ENCODE measurements at regions not wholly inside any gene's neighbourhood (a gene's known extent, or its start where the extent isn't known, plus 50 kb on each side); places are given as distances from the start of the nearest gene placed in this dataset.
"Not testable (repeated sequence)": the region's sequence is repeated elsewhere in the genome, so short reads cannot be mapped to it uniquely, and the experiment has no call there.

DNA sequence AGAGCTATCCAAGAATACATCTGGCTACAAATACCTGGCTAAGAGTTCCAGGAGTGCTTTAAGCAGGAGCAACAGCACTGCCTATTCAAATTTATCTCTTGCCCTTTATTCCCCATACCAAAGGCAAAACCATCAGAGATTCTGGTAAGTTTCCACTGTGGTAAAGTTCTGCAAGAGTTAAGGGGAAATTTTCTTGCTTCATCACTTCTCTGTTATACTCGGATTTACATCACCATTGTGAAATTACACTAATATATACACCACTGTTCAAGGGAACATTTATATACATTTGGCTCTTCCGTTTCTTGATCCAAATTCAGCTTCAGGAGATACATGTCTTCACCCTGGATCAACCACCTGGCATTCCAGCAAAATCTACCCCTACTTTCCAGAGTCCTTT, 70.8 kb upstream of the PTPN13 start:
- FAIRE-seq (no peak), DNase-seq (ENCODE audit: low read depth) (no peak)
- Histone ChIP-seq H3K36me3 (ENCODE audit: control insufficient read depth, insufficient read depth, low read length) (no peaks in the 10 kb centered on the region), H3K27me3 (ENCODE audit: control insufficient read depth, insufficient read depth, low read length) (no peaks in the 10 kb centered on the region), H3K4me3 (ENCODE audit: low read depth, low read length) (no peak overlapping the region)
- TF ChIP-seq, protein P1, sequence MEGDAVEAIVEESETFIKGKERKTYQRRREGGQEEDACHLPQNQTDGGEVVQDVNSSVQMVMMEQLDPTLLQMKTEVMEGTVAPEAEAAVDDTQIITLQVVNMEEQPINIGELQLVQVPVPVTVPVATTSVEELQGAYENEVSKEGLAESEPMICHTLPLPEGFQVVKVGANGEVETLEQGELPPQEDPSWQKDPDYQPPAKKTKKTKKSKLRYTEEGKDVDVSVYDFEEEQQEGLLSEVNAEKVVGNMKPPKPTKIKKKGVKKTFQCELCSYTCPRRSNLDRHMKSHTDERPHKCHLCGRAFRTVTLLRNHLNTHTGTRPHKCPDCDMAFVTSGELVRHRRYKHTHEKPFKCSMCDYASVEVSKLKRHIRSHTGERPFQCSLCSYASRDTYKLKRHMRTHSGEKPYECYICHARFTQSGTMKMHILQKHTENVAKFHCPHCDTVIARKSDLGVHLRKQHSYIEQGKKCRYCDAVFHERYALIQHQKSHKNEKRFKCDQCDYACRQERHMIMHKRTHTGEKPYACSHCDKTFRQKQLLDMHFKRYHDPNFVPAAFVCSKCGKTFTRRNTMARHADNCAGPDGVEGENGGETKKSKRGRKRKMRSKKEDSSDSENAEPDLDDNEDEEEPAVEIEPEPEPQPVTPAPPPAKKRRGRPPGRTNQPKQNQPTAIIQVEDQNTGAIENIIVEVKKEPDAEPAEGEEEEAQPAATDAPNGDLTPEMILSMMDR (IDR thresholded peaks at IDR 0.05; ENCODE audit: insufficient read depth, low read length, severe bottlenecking): no peak

DNA sequence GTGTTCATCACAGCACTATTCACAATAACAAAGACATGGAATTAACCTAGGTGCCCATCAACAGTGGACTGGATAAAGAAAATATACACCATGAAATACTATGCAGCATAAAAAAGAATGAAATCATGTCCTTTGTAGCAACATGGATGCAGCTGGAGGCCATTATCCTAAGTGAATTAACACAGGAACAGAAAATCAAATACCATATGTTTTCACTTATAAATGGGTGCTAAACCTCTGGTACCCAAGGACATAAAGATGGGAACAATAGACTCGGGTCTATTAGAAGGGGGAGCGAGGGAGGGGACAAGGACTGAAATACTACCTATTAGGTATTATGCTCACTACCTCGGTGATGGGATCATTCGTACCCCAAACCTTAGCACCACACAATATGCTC, 66.4 kb upstream of the PTPN13 start:
- not testable (repeated sequence) for H3K27me3 ChIP-seq (ENCODE audit: control insufficient read depth, insufficient read depth, low read length); FAIRE-seq; DNase-seq (ENCODE audit: low read depth); H3K4me3 ChIP-seq (ENCODE audit: low read depth, low read length); H3K36me3 ChIP-seq (ENCODE audit: control insufficient read depth, insufficient read depth, low read length)

DNA sequence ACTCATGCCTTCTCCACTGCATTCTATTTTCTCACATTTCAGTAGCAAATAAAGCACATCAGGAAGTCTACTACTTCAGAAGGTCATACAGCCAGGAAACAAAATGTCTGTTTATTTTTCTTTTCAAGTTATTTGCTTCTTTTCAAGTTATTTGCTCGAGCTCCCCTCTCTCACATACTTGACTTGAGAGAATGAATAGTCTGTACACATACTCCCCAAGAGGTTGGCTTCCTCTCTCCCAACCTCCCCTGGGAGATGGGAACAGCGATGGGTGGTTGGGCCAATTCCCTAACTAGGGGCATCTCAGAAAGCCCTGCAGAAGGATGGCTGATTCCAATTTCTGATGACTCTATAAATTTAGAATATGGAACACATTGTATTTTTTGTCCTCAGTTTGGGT, 64.7 kb upstream of the PTPN13 start:
- TF ChIP-seq, protein P1 (IDR thresholded peaks at IDR 0.05; ENCODE audit: insufficient read depth, low read length, severe bottlenecking): no peak
- no peak overlapping the region for H3K4me3 ChIP-seq (ENCODE audit: low read depth, low read length)
- H3K36me3 ChIP-seq (ENCODE audit: control insufficient read depth, insufficient read depth, low read length): no peaks in the 10 kb centered on the region
- DNase-seq (ENCODE audit: low read depth) (no peak), FAIRE-seq (no peak)
- no peaks in the 10 kb centered on the region for H3K27me3 ChIP-seq (ENCODE audit: control insufficient read depth, insufficient read depth, low read length)

DNA sequence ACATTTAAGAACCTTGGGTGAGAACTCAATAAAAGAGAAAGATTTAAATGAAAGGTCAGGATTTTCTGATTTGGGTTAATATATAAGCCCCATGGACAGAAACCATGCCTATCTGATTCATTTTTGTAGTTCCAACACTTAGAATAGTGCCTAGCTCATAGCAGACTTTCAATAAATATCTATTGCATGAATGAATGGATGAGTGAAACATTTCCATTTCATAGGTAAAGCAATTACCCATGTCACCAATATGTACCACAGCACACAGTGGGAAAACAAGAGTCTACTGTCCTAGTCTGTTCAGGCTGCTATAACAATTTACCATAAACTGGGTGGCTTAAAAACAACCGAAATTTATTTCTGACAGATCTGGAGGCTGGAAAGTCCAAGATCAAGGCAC, 63.9 kb upstream of the PTPN13 start:
- no peaks in the 10 kb centered on the region for H3K36me3 ChIP-seq (ENCODE audit: control insufficient read depth, insufficient read depth, low read length)
- TF ChIP-seq, protein P1 (IDR thresholded peaks at IDR 0.05; ENCODE audit: insufficient read depth, low read length, severe bottlenecking): no peak
- FAIRE-seq (no peak), DNase-seq (ENCODE audit: low read depth) (no peak)
- no peaks in the 10 kb centered on the region for H3K27me3 ChIP-seq (ENCODE audit: control insufficient read depth, insufficient read depth, low read length)
- H3K4me3 ChIP-seq (ENCODE audit: low read depth, low read length): no peak overlapping the region

DNA sequence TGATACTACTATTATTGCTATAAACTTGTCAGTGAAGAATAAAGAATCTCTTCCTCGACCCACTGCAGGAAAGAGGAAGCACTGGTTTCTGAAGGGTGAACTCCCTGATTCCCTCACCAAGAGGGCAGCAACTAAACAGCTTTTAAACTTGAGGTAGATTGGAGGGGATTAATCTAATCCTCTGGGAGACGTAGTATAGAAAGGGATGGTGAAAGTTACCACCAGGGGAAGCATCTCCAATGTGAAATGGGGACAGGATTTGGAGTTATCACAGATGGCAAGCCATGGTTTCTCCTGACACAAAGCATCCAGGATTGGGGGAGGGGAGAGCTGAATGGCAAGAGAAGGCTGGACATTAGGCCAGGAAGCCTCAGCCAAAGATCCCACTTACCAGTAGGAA, 62.7 kb upstream of the PTPN13 start:
- DNase-seq (ENCODE audit: low read depth): no peak
- TF ChIP-seq, protein P1 (IDR thresholded peaks at IDR 0.05; ENCODE audit: insufficient read depth, low read length, severe bottlenecking): no peak
- Histone ChIP-seq H3K4me3 (ENCODE audit: low read depth, low read length) (no peak overlapping the region), H3K36me3 (ENCODE audit: control insufficient read depth, insufficient read depth, low read length) (no peaks in the 10 kb centered on the region), H3K27me3 (ENCODE audit: control insufficient read depth, insufficient read depth, low read length) (no peaks in the 10 kb centered on the region)
- FAIRE-seq: no peak

DNA sequence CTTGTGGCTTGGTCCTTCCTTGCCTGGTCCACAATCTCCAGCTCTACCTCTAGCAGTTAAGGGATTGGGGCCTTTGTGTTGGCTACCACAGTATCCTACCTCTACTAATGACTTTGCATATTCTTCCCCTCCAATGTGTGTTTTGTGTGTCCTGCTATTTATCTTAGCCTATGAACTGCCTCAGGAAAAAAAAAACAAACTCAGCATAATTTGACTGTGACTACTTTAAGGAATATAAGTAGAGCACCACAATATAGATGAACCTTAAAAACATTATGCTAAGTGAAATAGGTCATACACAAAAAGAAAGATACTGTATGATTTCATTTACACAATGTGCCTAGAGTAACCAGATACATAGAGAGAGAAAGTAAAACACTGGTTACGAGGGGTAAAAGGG, 61.3 kb upstream of the PTPN13 start:
- Histone ChIP-seq H3K4me3 (ENCODE audit: low read depth, low read length) (no peak overlapping the region), H3K36me3 (ENCODE audit: control insufficient read depth, insufficient read depth, low read length) (no peaks in the 10 kb centered on the region), H3K27me3 (ENCODE audit: control insufficient read depth, insufficient read depth, low read length) (no peaks in the 10 kb centered on the region)
- FAIRE-seq (no peak), DNase-seq (ENCODE audit: low read depth) (no peak)
- TF ChIP-seq, protein P1 (IDR thresholded peaks at IDR 0.05; ENCODE audit: insufficient read depth, low read length, severe bottlenecking): no peak
